A549 (cell line): ENCODE measurements at regions not wholly inside any gene's neighbourhood (a gene's known extent, or its start where the extent isn't known, plus 50 kb on each side); places are given as distances from the start of the nearest gene placed in this dataset.

Experiments used
- CEBPB ChIP-seq, 2 experiments: fragments of >200 bp in 1 of 2; sonication (Bioruptor Twin) in 1 of 2; formaldehyde crosslinking in 1 of 2; IDR thresholded peaks; 2 replicates each; pipeline ENCODE4 v1.6.1; 2012 to 2016
- EP300 ChIP-seq, 2 experiments: fragments of >200 bp; sonication (Bioruptor Twin); formaldehyde crosslinking; IDR thresholded peaks; 2 replicates in 1 of 2; 3 replicates in 1 of 2; pipeline ENCODE4 v1.6.1; 2016 to 2017
- JUNB ChIP-seq: fragments of >200 bp; sonication (Bioruptor Twin); formaldehyde crosslinking; IDR thresholded peaks from 2 replicates; pipeline ENCODE4 v1.6.1; 2016
- MAFK ChIP-seq: fragments of 450-650 bp; IDR thresholded peaks from 2 replicates; pipeline ENCODE4 v1.6.1; 2014; ENCODE audit not compliant: partially characterized antibody
- PBX3 ChIP-seq: IDR thresholded peaks from 2 replicates; pipeline ENCODE4 v1.6.1; 2012
- PHF8 ChIP-seq: fragments of 200-600 bp; sonication (generic); IDR thresholded peaks from 2 replicates; pipeline ENCODE4 v1.6.1; 2016; ENCODE audit warnings: low read depth, mild to moderate bottlenecking, antibody characterized with exemption, moderate library complexity, borderline replicate concordance
- RAD21 ChIP-seq, 2 experiments: fragments of >200 bp in 1 of 2; sonication (Bioruptor Twin) in 1 of 2; formaldehyde crosslinking in 1 of 2; IDR thresholded peaks in 1 of 2; conservative IDR thresholded peaks in 1 of 2; 2 replicates in 1 of 2; 3 replicates in 1 of 2; pipeline ENCODE4 v1.6.1; 2012 to 2018; ENCODE audit warnings: inconsistent platforms in 1 of 2
- RFX5 ChIP-seq: fragments of 450-650 bp; IDR thresholded peaks from 2 replicates; pipeline ENCODE4 v1.7.1; 2014; ENCODE audit warnings: antibody characterized with exemption, mild to moderate bottlenecking, moderate library complexity
- SMC3 ChIP-seq: fragments of >200 bp; sonication (Bioruptor Twin); formaldehyde crosslinking; IDR thresholded peaks from 3 replicates; pipeline ENCODE4 v1.6.1; 2018; ENCODE audit warnings: inconsistent platforms
- TF ChIP-seq, protein P1 (sequence below): fragments of >200 bp; sonication (Bioruptor Twin); formaldehyde crosslinking; IDR thresholded peaks from 3 replicates; pipeline ENCODE4 v1.5.1; 2016
- TF ChIP-seq, protein P2 (sequence below): fragments of 200-600 bp; sonication (generic); IDR thresholded peaks from 2 replicates; pipeline ENCODE4 v1.6.1; 2016; ENCODE audit warnings: antibody characterized with exemption, mild to moderate bottlenecking, moderate library complexity
- TF ChIP-seq, protein P3 (sequence below): IDR thresholded peaks from 2 replicates; pipeline ENCODE4 v1.6.1; 2012

DNA sequence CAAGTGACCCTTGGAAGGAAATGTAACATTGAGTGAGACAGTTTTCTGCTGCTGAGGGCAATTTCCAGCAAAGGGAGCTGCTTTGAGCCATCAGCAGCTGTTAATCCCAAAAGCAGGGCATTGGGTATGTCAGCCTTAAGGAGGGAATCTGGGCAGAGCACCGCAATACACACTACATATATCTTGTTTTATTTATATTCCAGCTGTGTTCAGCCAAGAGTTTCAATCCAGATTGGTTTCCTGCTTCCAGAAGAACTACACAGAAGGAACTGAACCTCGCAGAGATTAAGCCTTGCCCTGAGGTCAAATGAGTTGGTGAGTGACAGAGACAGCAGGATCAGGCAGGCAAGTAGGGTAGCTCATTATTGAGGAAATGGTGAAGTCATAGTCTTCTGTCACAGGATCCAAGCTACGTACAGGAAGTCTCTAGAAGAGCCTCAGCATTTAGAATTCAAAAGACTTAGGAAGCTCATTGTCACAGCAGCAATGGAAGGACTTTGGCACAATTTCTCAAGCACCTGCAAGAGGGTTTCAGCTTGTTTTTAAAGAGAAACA is 109.9 kb upstream of the HEY2 start:
- TF ChIP-seq, protein P1, sequence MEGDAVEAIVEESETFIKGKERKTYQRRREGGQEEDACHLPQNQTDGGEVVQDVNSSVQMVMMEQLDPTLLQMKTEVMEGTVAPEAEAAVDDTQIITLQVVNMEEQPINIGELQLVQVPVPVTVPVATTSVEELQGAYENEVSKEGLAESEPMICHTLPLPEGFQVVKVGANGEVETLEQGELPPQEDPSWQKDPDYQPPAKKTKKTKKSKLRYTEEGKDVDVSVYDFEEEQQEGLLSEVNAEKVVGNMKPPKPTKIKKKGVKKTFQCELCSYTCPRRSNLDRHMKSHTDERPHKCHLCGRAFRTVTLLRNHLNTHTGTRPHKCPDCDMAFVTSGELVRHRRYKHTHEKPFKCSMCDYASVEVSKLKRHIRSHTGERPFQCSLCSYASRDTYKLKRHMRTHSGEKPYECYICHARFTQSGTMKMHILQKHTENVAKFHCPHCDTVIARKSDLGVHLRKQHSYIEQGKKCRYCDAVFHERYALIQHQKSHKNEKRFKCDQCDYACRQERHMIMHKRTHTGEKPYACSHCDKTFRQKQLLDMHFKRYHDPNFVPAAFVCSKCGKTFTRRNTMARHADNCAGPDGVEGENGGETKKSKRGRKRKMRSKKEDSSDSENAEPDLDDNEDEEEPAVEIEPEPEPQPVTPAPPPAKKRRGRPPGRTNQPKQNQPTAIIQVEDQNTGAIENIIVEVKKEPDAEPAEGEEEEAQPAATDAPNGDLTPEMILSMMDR, result no peak
- TF ChIP-seq RFX5, result no peak
- no peak for TF ChIP-seq JUNB
- TF ChIP-seq PHF8, result no peak
- TF ChIP-seq MAFK, result no peak
- TF ChIP-seq CEBPB (IDR thresholded peaks at IDR 0.05), result no peak
- TF ChIP-seq, protein P2, sequence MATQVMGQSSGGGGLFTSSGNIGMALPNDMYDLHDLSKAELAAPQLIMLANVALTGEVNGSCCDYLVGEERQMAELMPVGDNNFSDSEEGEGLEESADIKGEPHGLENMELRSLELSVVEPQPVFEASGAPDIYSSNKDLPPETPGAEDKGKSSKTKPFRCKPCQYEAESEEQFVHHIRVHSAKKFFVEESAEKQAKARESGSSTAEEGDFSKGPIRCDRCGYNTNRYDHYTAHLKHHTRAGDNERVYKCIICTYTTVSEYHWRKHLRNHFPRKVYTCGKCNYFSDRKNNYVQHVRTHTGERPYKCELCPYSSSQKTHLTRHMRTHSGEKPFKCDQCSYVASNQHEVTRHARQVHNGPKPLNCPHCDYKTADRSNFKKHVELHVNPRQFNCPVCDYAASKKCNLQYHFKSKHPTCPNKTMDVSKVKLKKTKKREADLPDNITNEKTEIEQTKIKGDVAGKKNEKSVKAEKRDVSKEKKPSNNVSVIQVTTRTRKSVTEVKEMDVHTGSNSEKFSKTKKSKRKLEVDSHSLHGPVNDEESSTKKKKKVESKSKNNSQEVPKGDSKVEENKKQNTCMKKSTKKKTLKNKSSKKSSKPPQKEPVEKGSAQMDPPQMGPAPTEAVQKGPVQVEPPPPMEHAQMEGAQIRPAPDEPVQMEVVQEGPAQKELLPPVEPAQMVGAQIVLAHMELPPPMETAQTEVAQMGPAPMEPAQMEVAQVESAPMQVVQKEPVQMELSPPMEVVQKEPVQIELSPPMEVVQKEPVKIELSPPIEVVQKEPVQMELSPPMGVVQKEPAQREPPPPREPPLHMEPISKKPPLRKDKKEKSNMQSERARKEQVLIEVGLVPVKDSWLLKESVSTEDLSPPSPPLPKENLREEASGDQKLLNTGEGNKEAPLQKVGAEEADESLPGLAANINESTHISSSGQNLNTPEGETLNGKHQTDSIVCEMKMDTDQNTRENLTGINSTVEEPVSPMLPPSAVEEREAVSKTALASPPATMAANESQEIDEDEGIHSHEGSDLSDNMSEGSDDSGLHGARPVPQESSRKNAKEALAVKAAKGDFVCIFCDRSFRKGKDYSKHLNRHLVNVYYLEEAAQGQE, result no peak
- no peak for TF ChIP-seq EP300 (IDR thresholded peaks at IDR 0.05)
- TF ChIP-seq PBX3, result no peak
- TF ChIP-seq SMC3, result no peak
- TF ChIP-seq RAD21 (conservative IDR thresholded peaks at IDR 0.05 in 1 of 2, IDR thresholded peaks at IDR 0.05 in 1 of 2), result no peak
- TF ChIP-seq, protein P3, sequence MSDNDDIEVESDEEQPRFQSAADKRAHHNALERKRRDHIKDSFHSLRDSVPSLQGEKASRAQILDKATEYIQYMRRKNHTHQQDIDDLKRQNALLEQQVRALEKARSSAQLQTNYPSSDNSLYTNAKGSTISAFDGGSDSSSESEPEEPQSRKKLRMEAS, result no peak
